CD4-positive, alpha-beta T cell (primary cell): ENCODE measurements at regions not wholly inside any gene's neighbourhood (a gene's known extent, or its start where the extent isn't known, plus 50 kb on each side); places are given as distances from the start of the nearest gene placed in this dataset.

Source experiments
- ATAC-seq: fragments of 200-7000 bp; cut with Tn5 transposase; one replicate; pipeline ENCODE4 v1.10.0; 2022; ENCODE audit warnings: mild to moderate bottlenecking; ENCODE audit not compliant: poor library complexity
- CTCF ChIA-PET: fragments of 350-600 bp; sonication (Branson Sonifier 250); formaldehyde crosslinking; loops from one replicate; lab custom pipeline; 2021; ENCODE audit warnings: antibody characterized with exemption, inconsistent platforms; lab: Charles Lee
- POLR2A ChIA-PET: fragments of 350-600 bp; sonication (Branson Sonifier 250); formaldehyde crosslinking; loops from one replicate; lab custom pipeline; 2021; ENCODE audit warnings: antibody characterized with exemption, inconsistent platforms; lab: Charles Lee
- DNase-seq, 14 experiments: peaks; one replicate each; pipeline ENCODE4 v3.0.0-alpha.2; 2013 to 2020; ENCODE audit warnings: mixed read lengths in 2 of 14
- H3K27ac ChIP-seq, 2 donors: one replicate each; pipeline versions ENCODE4 v1.5.1 to v1.7.0; 2013; ENCODE audit warnings: low read length in 2 of 2, low read depth in 1 of 2, mild to moderate bottlenecking in 1 of 2
- H3K27me3 ChIP-seq, 2 experiments: 1 replicate in 1 of 2; 2 replicates in 1 of 2; pipeline versions ENCODE4 v1.6.1 to v1.7.0; 2013; ENCODE audit warnings: low read length in 2 of 2, control low read depth in 1 of 2, mild to moderate bottlenecking in 1 of 2, moderate library complexity in 1 of 2; ENCODE audit not compliant: insufficient read depth in 2 of 2, control insufficient read depth in 1 of 2
- H3K36me3 ChIP-seq: one replicate; pipeline ENCODE4 v1.6.1; 2013; ENCODE audit warnings: low read length, control low read depth; ENCODE audit not compliant: insufficient read depth
- H3K4me1 ChIP-seq: one replicate; pipeline ENCODE4 v1.6.1; 2013; ENCODE audit warnings: low read length, control low read depth; ENCODE audit not compliant: insufficient read depth
- H3K4me3 ChIP-seq: one replicate; pipeline ENCODE4 v1.5.1; 2013; ENCODE audit warnings: mild to moderate bottlenecking, low read length, moderate library complexity
- H3K9me3 ChIP-seq, 2 experiments: 1 replicate in 1 of 2; 2 replicates in 1 of 2; pipeline versions ENCODE4 v1.6.1 to v1.7.0; 2013; ENCODE audit warnings: low read length in 2 of 2, mild to moderate bottlenecking in 2 of 2, control low read depth in 1 of 2, moderate library complexity in 1 of 2; ENCODE audit not compliant: control insufficient read depth in 1 of 2, insufficient read depth in 1 of 2
- H3K27ac Mint-ChIP-seq: one replicate; pipeline ENCODE4 v1.8.0; 2020; ENCODE audit warnings: mixed read lengths
- H3K27me3 Mint-ChIP-seq: one replicate; pipeline ENCODE4 v1.8.0; 2021; ENCODE audit warnings: mixed read lengths
- H3K36me3 Mint-ChIP-seq: one replicate; pipeline ENCODE4 v1.8.0; 2021; ENCODE audit warnings: low read depth, mixed read lengths
- H3K4me1 Mint-ChIP-seq: one replicate; pipeline ENCODE4 v1.8.0; 2021; ENCODE audit warnings: low read depth, mixed read lengths
- H3K4me3 Mint-ChIP-seq: one replicate; pipeline ENCODE4 v1.8.0; 2020; ENCODE audit warnings: mild to moderate bottlenecking, mixed read lengths
- H3K9me3 Mint-ChIP-seq: one replicate; pipeline ENCODE4 v1.8.0; 2020; ENCODE audit warnings: mixed read lengths
- intact Hi-C, 2 experiments: fragments of 100-400 bp; cut with DNase I in 1 of 2; cut with micrococcal nuclease in 1 of 2; formaldehyde crosslinking; loops; one replicate each; pipeline versions ENCODE4 v1.15.1 to v1.9.0; 2023 to 2025; cut with DNase I, micrococcal nuclease
- TF ChIP-seq, protein P1 (sequence below): fragments of 200-600 bp; IDR thresholded peaks from one replicate; pipeline ENCODE4 v1.8.0; 2022; ENCODE audit warnings: antibody characterized with exemption, mild to moderate bottlenecking

DNA sequence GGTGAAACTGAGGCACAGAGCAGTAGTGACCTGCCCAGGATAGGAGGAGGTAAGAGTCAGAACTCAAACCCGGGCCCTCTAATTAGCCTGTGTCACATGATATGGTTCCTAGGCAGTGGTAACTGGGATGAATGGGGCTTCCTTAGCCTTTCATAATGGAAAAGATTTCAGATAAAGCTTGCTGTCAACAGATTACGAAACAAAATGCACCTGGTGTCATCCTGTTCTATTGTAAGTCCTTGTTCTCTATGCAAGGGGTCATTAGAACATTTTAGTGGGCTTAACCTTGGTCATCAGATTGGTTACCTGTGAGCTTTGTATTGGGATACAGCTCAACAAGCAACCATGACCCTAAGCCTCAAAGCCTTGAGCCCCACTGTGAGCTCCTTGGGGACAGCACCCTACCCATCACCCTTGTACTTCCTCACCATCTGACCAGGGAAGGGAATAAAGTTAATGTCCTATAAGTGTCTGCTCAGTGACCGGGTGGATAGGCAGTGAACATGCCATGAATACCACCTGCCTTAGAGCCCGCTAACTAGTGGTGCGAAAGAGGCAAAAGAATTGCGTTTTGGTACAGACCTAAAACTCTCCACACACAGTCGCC is 70.3 kb upstream of the RMDN2 start:
- peaks cover 0 to 2% of the 10 kb centered on the region in 2 experiments for H3K27me3 ChIP-seq
- Mint-ChIP-seq H3K36me3 (no peaks in the 10 kb centered on the region), H3K4me3 (no peak overlapping the region), H3K9me3 (no peaks in the 10 kb centered on the region), H3K27me3 (no peaks in the 10 kb centered on the region), H3K4me1 (peaks cover 21% of the 10 kb centered on the region), H3K27ac (no peak overlapping the region)
- peaks cover 0 to 4% of the 10 kb centered on the region in 2 experiments for H3K9me3 ChIP-seq
- peaks cover 26% of the 10 kb centered on the region for H3K4me1 ChIP-seq
- ATAC-seq (no peak), DNase-seq (no peak)
- ChIA-PET POLR2A (no interaction called here), CTCF (interaction anchor here (1.0 to 1.2 kb wide), 2 partner anchors 12 to 22 kb away, joined by 3 to 5 read pairs; no protein-coding TSS in a partner anchor)
- no peak overlapping the region for H3K27ac ChIP-seq
- TF ChIP-seq, protein P1, sequence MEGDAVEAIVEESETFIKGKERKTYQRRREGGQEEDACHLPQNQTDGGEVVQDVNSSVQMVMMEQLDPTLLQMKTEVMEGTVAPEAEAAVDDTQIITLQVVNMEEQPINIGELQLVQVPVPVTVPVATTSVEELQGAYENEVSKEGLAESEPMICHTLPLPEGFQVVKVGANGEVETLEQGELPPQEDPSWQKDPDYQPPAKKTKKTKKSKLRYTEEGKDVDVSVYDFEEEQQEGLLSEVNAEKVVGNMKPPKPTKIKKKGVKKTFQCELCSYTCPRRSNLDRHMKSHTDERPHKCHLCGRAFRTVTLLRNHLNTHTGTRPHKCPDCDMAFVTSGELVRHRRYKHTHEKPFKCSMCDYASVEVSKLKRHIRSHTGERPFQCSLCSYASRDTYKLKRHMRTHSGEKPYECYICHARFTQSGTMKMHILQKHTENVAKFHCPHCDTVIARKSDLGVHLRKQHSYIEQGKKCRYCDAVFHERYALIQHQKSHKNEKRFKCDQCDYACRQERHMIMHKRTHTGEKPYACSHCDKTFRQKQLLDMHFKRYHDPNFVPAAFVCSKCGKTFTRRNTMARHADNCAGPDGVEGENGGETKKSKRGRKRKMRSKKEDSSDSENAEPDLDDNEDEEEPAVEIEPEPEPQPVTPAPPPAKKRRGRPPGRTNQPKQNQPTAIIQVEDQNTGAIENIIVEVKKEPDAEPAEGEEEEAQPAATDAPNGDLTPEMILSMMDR, result no peak
- intact Hi-C loops, result no loop called here
- no peaks in the 10 kb centered on the region for H3K36me3 ChIP-seq
- H3K4me3 ChIP-seq, result no peak overlapping the region

DNA sequence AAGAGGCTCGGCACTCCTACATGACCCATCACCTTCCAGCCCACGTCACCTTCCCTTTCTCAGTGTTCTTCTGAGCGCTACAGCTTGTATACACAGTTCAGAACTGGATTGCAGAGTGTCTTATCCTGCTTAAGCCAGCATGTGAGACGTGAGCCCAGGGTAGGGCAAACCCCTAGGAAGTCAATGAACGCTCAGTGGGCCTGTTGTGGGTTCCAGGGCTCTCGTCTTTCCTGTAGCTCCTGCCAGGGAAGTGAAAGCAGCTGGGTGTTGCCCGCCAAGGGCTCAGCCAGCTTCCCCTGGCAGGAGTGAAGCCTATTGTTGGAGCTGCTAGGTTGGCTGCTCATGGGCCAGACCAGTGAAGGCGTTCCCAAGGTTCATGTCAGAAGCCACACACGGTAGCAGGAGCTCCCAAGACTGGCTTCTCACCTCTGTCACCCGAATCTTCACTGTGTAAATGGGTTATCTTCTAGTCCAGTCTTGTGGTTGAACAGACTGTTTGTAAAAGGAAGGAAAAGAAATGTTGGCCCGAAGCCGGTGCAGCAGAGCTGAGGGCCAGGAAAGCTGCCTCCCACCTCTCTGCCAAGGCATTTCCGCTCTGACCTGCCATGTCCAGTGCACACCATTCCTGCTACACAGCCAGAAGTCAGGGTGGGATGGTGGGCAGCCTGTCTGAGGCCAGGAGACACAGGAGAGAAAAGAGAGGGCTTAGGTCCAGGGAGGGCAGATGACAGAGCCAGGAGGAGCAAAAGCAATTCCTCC is 69.6 kb upstream of the RMDN2 start:
- TF ChIP-seq, protein P1, result no peak
- H3K27me3 Mint-ChIP-seq, result no peaks in the 10 kb centered on the region
- peaks cover 16% of the 10 kb centered on the region for H3K4me1 Mint-ChIP-seq
- H3K27me3 ChIP-seq, result peaks cover 0 to 2% of the 10 kb centered on the region in 2 experiments
- no peak for ATAC-seq
- no peak overlapping the region for H3K4me3 Mint-ChIP-seq
- H3K27ac Mint-ChIP-seq, result no peak overlapping the region
- intact Hi-C loops, result no loop called here
- POLR2A ChIA-PET, result no interaction called here
- no peaks in the 10 kb centered on the region for H3K36me3 ChIP-seq
- DNase-seq, result peak in 3 of 14 experiments; percentile 16 to 45 (median 43)
- peaks cover 0 to 4% of the 10 kb centered on the region in 2 experiments for H3K9me3 ChIP-seq
- no peaks in the 10 kb centered on the region for H3K9me3 Mint-ChIP-seq
- no peak overlapping the region for H3K4me3 ChIP-seq
- CTCF ChIA-PET, result interaction anchor here (1.2 kb wide), 1 partner anchor 23 kb away, joined by 5 read pairs; no protein-coding TSS in a partner anchor
- H3K36me3 Mint-ChIP-seq, result no peaks in the 10 kb centered on the region
- H3K4me1 ChIP-seq, result peaks cover 23% of the 10 kb centered on the region
- no peak overlapping the region for H3K27ac ChIP-seq

DNA sequence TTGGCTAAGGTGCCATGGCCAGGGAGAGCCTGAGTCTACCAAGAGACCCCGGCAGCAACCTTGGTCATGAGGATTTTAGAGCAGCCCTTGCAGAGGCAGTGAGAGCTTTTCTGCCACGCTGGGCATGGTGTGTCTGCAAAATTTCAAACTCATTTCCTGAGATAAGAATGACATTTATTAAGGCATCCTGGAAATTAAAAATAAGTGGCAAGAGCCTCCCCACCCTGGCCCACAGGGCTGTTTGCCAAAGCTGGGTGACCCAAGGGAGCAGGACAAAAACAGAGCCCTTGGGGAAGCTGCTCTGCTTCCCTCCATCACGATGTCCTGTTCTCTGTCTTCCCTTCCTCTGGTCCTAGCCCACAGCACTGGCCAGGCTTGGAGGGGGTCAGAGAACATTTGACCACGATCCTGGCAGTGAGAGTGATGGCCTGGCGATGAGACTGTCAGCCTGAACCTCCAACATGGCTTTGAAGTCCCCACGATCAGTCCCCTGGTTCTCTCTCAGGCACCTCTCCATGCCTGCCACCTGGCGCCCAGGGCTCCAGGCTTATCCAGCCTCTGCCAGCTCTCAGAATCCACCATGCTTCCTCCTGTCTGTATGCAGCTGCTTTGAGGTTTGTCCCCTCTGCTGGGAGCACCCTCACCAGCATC is 68.9 kb upstream of the RMDN2 start:
- CTCF ChIA-PET, result no interaction called here
- DNase-seq, result no peak

More for the DNA sequence above, 68.9 kb upstream of the RMDN2 start:
- ATAC-seq, result no peak
- intact Hi-C loops, result no loop called here
- H3K36me3 ChIP-seq, result no peaks in the 10 kb centered on the region
- Mint-ChIP-seq H3K4me3 (no peak overlapping the region), H3K4me1 (peaks cover 11% of the 10 kb centered on the region), H3K27ac (no peak overlapping the region), H3K36me3 (no peaks in the 10 kb centered on the region), H3K27me3 (no peaks in the 10 kb centered on the region), H3K9me3 (no peaks in the 10 kb centered on the region)
- peaks cover 16% of the 10 kb centered on the region for H3K4me1 ChIP-seq
- peaks cover 0 to 4% of the 10 kb centered on the region in 2 experiments for H3K9me3 ChIP-seq
- POLR2A ChIA-PET, result no interaction called here
- no peak overlapping the region for H3K27ac ChIP-seq
- H3K27me3 ChIP-seq, result peaks cover 0 to 2% of the 10 kb centered on the region in 2 experiments
- H3K4me3 ChIP-seq, result no peak overlapping the region
- TF ChIP-seq, protein P1, result no peak
